Upper lobe of left lung (tissue), 4 donors: ENCODE measurements at regions not wholly inside any gene's neighbourhood (a gene's known extent, or its start where the extent isn't known, plus 50 kb on each side); places are given as distances from the start of the nearest gene placed in this dataset.

Experiments
- CTCF ChIP-seq, 6 experiments: fragments of 450-650 bp in 4 of 6; fragments of 200-600 bp in 2 of 6; sonication (generic) in 2 of 6; IDR thresholded peaks; one replicate each; pipeline ENCODE4 v1.5.1; 2016 to 2019; ENCODE audit warnings: antibody characterized with exemption in 6 of 6
- POLR2AphosphoS5 ChIP-seq, 2 donors: sonication (generic); formaldehyde crosslinking; IDR thresholded peaks; one replicate each; pipeline ENCODE4 v1.5.1; 2017; ENCODE audit warnings: antibody characterized with exemption in 2 of 2

DNA sequence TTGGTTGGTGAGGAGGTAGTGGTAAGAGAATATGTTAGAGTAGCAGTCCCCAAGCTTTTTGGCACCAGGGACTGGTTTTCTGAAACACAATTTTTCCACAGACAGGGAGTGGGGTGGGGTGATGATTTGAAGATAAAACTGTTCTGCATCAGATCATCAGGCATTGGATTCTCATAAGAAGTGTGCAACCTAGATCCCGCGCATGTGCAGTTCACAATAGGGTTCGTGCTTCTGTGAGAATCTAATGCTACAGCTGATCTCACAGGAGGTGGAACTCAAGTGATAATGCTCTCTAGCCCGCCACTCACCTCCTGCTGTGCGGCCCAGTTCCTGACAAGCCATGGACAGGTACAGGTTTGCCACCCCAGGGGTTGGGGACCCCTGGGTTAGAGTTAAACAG, 423.3 kb downstream of the GPAT3 start:
- TF ChIP-seq POLR2AphosphoS5 (IDR thresholded peaks at IDR 0.05): no peak
- TF ChIP-seq CTCF (IDR thresholded peaks at IDR 0.05): no peak
